GM18951 (cell line): ENCODE measurements at regions not wholly inside any gene's neighbourhood (a gene's known extent, or its start where the extent isn't known, plus 50 kb on each side); places are given as distances from the start of the nearest gene placed in this dataset.
"Not testable (repeated sequence)": the region's sequence is repeated elsewhere in the genome, so short reads cannot be mapped to it uniquely, and the experiment has no call there.

Experiments
- POLR2A ChIP-seq: IDR thresholded peaks from 4 replicates; pipeline ENCODE4 v1.6.1; 2011; ENCODE audit warnings: mild to moderate bottlenecking; ENCODE audit not compliant: insufficient read length, insufficient read depth; ENCODE audit errors: extremely low read depth
- in situ Hi-C: fragments of 300-500 bp; cut with MboI; formaldehyde crosslinking; loops from one replicate; pipeline ENCODE4 v1.12.0; 2022; ENCODE audit warnings: low sequenced_read_pairs, mixed read lengths, inconsistent platforms; ENCODE audit not compliant: unreplicated experiment

GRCh38 chr13:50745542-50746115 lies 97.9 kb downstream of the DLEU7 start:
- no peak for TF ChIP-seq POLR2A
- in situ Hi-C loops, result no loop called here

- no peak for TF ChIP-seq POLR2A
- in situ Hi-C loops, result no loop called here
Observed at GRCh38 chr13:50747737-50748350, 95.6 kb downstream of the DLEU7 start.

GRCh38 chr13:50753221-50753620 lies 90.3 kb downstream of the DLEU7 start:
- in situ Hi-C loops, result not testable (repeated sequence)

- in situ Hi-C loops, result not testable (repeated sequence)
Observed at GRCh38 chr13:50755862-50756685, 87.4 kb downstream of the DLEU7 start.

- TF ChIP-seq POLR2A, result no peak
- in situ Hi-C loops, result no loop called here
Observed at GRCh38 chr13:50757008-50757407, 86.5 kb downstream of the DLEU7 start.

GRCh38 chr13:50758796-50759195 lies 84.7 kb downstream of the DLEU7 start:
- no peak for TF ChIP-seq POLR2A
- in situ Hi-C loops, result no loop called here

- no peak for TF ChIP-seq POLR2A
- in situ Hi-C loops, result no loop called here
Observed at GRCh38 chr13:50760751-50761150, 82.7 kb downstream of the DLEU7 start.

GRCh38 chr13:50761406-50761805 lies 82.1 kb downstream of the DLEU7 start:
- in situ Hi-C loops, result no loop called here
- TF ChIP-seq POLR2A, result no peak

- in situ Hi-C loops, result no loop called here
- no peak for TF ChIP-seq POLR2A
Observed at GRCh38 chr13:50762969-50763567, 80.4 kb downstream of the DLEU7 start.

GRCh38 chr13:50766013-50766412 lies 77.5 kb downstream of the DLEU7 start:
- in situ Hi-C loops, result no loop called here
- TF ChIP-seq POLR2A, result no peak

GRCh38 chr13:50766695-50767094 lies 76.8 kb downstream of the DLEU7 start:
- no peak for TF ChIP-seq POLR2A
- in situ Hi-C loops, result no loop called here

GRCh38 chr13:50772881-50773280 lies 70.6 kb downstream of the DLEU7 start:
- in situ Hi-C loops, result not testable (repeated sequence)
